H1 (cell line): ENCODE measurements at regions not wholly inside any gene's neighbourhood (a gene's known extent, or its start where the extent isn't known, plus 50 kb on each side); places are given as distances from the start of the nearest gene placed in this dataset.

ENCODE experiments used
- CHD7 ChIP-seq: fragments of 300-600 bp; sonication (generic); IDR thresholded peaks from 2 replicates; pipeline ENCODE4 v1.7.1; 2012; ENCODE audit warnings: low read length, moderate library complexity, mild to moderate bottlenecking, inconsistent platforms; ENCODE audit not compliant: insufficient replicate concordance
- CTCF ChIP-seq, 3 experiments: IDR thresholded peaks; 1 replicate in 2 of 3; 2 replicates in 1 of 3; pipeline versions ENCODE4 v1.5.1 to v1.6.1; 2011; ENCODE audit warnings: low read length in 3 of 3, mild to moderate bottlenecking in 3 of 3, inconsistent platforms in 2 of 3, low read depth in 1 of 3, moderate library complexity in 1 of 3; ENCODE audit not compliant: insufficient read depth in 1 of 3; ENCODE audit errors: control extremely low read depth in 1 of 3
- JUN ChIP-seq: IDR thresholded peaks from 2 replicates; pipeline ENCODE4 v1.6.1; 2011; ENCODE audit warnings: low read depth, mild to moderate bottlenecking, improper control_type of control experiment, low read length
- POU5F1 ChIP-seq: IDR thresholded peaks from 2 replicates; pipeline ENCODE4 v1.6.1; 2011; ENCODE audit warnings: low read depth, mild to moderate bottlenecking, low read length, moderate library complexity
- SIN3A ChIP-seq, 2 experiments: IDR thresholded peaks in 1 of 2; conservative IDR thresholded peaks in 1 of 2; 2 replicates each; pipeline ENCODE4 v1.6.1; 2011 to 2012; ENCODE audit warnings: low read length in 2 of 2, improper control_type of control experiment in 1 of 2, low read depth in 1 of 2, mild to moderate bottlenecking in 1 of 2
- SP1 ChIP-seq: IDR thresholded peaks from 2 replicates; pipeline ENCODE4 v1.6.1; 2011; ENCODE audit warnings: low read depth, low read length

GRCh38 chr9:108663422-108663821 is 192.4 kb downstream of the ACTL7B start (continued):
- TF ChIP-seq CHD7 (no peak), CTCF (IDR thresholded peaks at IDR 0.05; ENCODE audit: control extremely low read depth in 1 of 3, insufficient read depth in 1 of 3, low read depth in 1 of 3, low read length in 3 of 3) (no peak), JUN (no peak), SIN3A (conservative IDR thresholded peaks at IDR 0.05 in 1 of 2, IDR thresholded peaks at IDR 0.05 in 1 of 2; ENCODE audit: low read depth in 1 of 2, low read length in 2 of 2) (no peak), POU5F1 (no peak), SP1 (no peak)
- TF ChIP-seq, all 59 proteins: peak for 0
